Esophagus squamous epithelium (tissue), 5 donors: ENCODE measurements at regions not wholly inside any gene's neighbourhood (a gene's known extent, or its start where the extent isn't known, plus 50 kb on each side); places are given as distances from the start of the nearest gene placed in this dataset.

ENCODE experiments used
- DNase-seq: peaks from one replicate; lab custom pipeline; 2025; lab: John Stamatoyannopoulos, UW
- H3K27ac ChIP-seq, 4 donors: fragments of 200-600 bp; sonication (generic); one replicate each; pipeline ENCODE4 v1.5.1; 2016 to 2019; ENCODE audit warnings: mild to moderate bottlenecking in 1 of 4
- H3K27me3 ChIP-seq, 4 donors: fragments of 200-600 bp; sonication (generic); 1 replicate in 3 of 4; 2 replicates in 1 of 4; pipeline versions ENCODE4 v1.5.1 to v1.6.0; 2017 to 2021; ENCODE audit warnings: antibody characterized with exemption in 1 of 4
- H3K36me3 ChIP-seq, 3 donors: fragments of 200-600 bp; sonication (generic); one replicate each; pipeline ENCODE4 v1.5.1; 2016 to 2019
- H3K4me1 ChIP-seq, 3 donors: fragments of 200-600 bp; sonication (generic); one replicate each; pipeline ENCODE4 v1.5.1; 2017 to 2019
- H3K4me3 ChIP-seq, 4 donors: fragments of 200-600 bp; sonication (generic); 1 replicate in 3 of 4; 2 replicates in 1 of 4; pipeline ENCODE4 v1.5.1; 2016 to 2019; ENCODE audit warnings: mild to moderate bottlenecking in 2 of 4, moderate library complexity in 1 of 4
- H3K9me3 ChIP-seq, 3 donors: fragments of 200-600 bp; sonication (generic); one replicate each; pipeline ENCODE4 v1.5.1; 2016 to 2019
- POLR2A ChIP-seq, 4 donors: fragments of 450-650 bp; IDR thresholded peaks; one replicate each; pipeline ENCODE4 v1.6.1; 2017; ENCODE audit warnings: antibody characterized with exemption in 4 of 4, mild to moderate bottlenecking in 4 of 4, moderate library complexity in 3 of 4
- WGBS, 2 donors: methylation state at CpG; one replicate each; pipeline ENCODE4 v1.1.5; 2018; 5-methylcytosine and 5-hydroxymethylcytosine counted together
- intact Hi-C: fragments of 100-400 bp; cut with DNase I; formaldehyde crosslinking; loops from one replicate; pipeline ENCODE4 v1.15.0; 2022
- TF ChIP-seq, protein P1 (sequence below), 6 experiments: fragments of 450-650 bp in 4 of 6; fragments of 200-600 bp in 2 of 6; sonication (generic) in 2 of 6; IDR thresholded peaks; one replicate each; pipeline ENCODE4 v1.5.1; 2016 to 2019; ENCODE audit warnings: antibody characterized with exemption in 6 of 6, mild to moderate bottlenecking in 4 of 6, moderate library complexity in 4 of 6
- donor health status: DM: yes; HTN: yes; CAD: no.

GRCh38 chr12:74689929-74690328 lies 152.3 kb downstream of the ATXN7L3B start:
- no peak overlapping the region for H3K4me3 ChIP-seq
- H3K36me3 ChIP-seq: no peaks in the 10 kb centered on the region
- H3K27me3 ChIP-seq: no peaks in the 10 kb centered on the region
- no peaks in the 10 kb centered on the region for H3K9me3 ChIP-seq
- no peak for DNase-seq
- H3K4me1 ChIP-seq: no peaks in the 10 kb centered on the region
- intact Hi-C loops: no loop called here
- TF ChIP-seq, protein P1, sequence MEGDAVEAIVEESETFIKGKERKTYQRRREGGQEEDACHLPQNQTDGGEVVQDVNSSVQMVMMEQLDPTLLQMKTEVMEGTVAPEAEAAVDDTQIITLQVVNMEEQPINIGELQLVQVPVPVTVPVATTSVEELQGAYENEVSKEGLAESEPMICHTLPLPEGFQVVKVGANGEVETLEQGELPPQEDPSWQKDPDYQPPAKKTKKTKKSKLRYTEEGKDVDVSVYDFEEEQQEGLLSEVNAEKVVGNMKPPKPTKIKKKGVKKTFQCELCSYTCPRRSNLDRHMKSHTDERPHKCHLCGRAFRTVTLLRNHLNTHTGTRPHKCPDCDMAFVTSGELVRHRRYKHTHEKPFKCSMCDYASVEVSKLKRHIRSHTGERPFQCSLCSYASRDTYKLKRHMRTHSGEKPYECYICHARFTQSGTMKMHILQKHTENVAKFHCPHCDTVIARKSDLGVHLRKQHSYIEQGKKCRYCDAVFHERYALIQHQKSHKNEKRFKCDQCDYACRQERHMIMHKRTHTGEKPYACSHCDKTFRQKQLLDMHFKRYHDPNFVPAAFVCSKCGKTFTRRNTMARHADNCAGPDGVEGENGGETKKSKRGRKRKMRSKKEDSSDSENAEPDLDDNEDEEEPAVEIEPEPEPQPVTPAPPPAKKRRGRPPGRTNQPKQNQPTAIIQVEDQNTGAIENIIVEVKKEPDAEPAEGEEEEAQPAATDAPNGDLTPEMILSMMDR (IDR thresholded peaks at IDR 0.05): no peak
- TF ChIP-seq POLR2A (IDR thresholded peaks at IDR 0.05): no peak
- no peak overlapping the region for H3K27ac ChIP-seq
- 71 to 75% methylated on average over 2 of the region's 2 CpGs for WGBS, 2 donors

DNA sequence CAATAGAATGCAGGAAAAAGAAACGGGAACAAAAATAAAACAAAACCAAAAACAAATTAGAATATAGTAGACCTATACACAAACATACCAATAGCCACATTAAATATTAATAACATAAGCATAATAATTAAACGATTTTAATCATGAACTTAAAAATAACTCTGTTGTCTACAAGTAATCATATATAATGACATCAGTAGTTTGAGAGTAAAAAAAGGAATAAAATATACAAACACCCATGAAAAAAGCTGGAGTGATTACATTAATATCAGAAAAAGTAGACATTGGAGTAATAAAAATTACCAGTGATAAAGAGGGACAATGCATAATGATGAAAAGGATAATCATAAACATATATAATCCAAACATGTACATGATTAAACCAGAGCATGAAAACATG lies 181.8 kb downstream of the ATXN7L3B start:
- no peaks in the 10 kb centered on the region for H3K4me1 ChIP-seq
- H3K4me3 ChIP-seq: no peak overlapping the region
- DNase-seq: no peak
- H3K36me3 ChIP-seq: no peaks in the 10 kb centered on the region
- WGBS, 2 donors: 65 to 77% methylated on average over 2 of the region's 2 CpGs
- no peaks in the 10 kb centered on the region for H3K27me3 ChIP-seq
- TF ChIP-seq, protein P1 (IDR thresholded peaks at IDR 0.05): no peak
- no peak for TF ChIP-seq POLR2A (IDR thresholded peaks at IDR 0.05)
- H3K27ac ChIP-seq: no peak overlapping the region
- intact Hi-C loops: no loop called here
- H3K9me3 ChIP-seq: no peaks in the 10 kb centered on the region

DNA sequence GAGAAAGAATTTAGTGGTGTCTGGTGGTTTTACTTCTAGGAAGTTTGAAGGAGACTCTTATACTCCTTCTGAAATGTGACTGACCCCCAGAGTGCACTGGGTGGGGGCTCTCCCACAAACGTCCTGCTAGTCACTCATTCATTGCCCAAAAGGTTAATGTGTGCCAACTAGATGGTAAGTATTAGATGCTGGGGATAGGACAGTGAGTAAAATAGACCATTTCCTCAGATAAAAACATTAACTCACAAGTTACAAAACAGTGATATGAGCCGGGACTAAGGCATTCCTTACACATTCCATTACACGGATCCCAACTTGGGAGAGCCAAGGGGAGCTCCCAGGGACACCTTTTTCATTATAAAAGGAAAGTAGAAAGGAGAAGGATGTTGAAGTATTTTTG lies 185.1 kb downstream of the ATXN7L3B start:
- TF ChIP-seq POLR2A (IDR thresholded peaks at IDR 0.05): no peak
- TF ChIP-seq, protein P1 (IDR thresholded peaks at IDR 0.05): no peak
- intact Hi-C loops: no loop called here
- no peak for DNase-seq
- Histone ChIP-seq H3K27ac (no peak overlapping the region), H3K4me1 (no peaks in the 10 kb centered on the region), H3K27me3 (no peaks in the 10 kb centered on the region), H3K9me3 (no peaks in the 10 kb centered on the region), H3K36me3 (no peaks in the 10 kb centered on the region), H3K4me3 (no peak overlapping the region)
- 31 to 37% methylated on average over 3 of the region's 3 CpGs for WGBS, 2 donors

- WGBS, 2 donors: 79 to 90% methylated on average over 1 of the region's 1 CpG
Observed at GRCh38 chr12:74725154-74725553, 187.5 kb downstream of the ATXN7L3B start.

DNA sequence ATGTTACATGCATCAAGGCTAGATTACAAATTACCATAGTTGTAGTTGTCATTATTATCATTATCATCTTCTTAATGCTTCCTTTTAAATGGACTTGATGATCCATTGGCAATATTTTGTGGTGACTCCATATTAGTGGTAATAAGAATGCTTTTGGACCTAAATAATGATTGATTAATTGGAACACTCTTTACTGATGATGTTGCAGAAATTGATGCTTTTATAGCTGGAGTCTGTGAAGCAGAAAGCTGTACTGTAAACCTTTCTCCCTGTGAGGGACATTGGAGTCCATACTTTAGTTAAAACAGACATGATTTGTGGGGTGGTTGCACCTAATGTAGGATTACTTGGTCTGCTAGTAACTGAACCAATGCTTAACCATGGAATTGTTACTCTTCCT lies 190.4 kb downstream of the ATXN7L3B start:
- TF ChIP-seq, protein P1 (IDR thresholded peaks at IDR 0.05): no peak
- TF ChIP-seq POLR2A (IDR thresholded peaks at IDR 0.05): no peak
- H3K36me3 ChIP-seq: no peaks in the 10 kb centered on the region
- no peaks in the 10 kb centered on the region for H3K4me1 ChIP-seq
- DNase-seq: no peak
- intact Hi-C loops: no loop called here
- H3K27me3 ChIP-seq: no peaks in the 10 kb centered on the region
- no peak overlapping the region for H3K27ac ChIP-seq
- no peak overlapping the region for H3K4me3 ChIP-seq
- no peaks in the 10 kb centered on the region for H3K9me3 ChIP-seq

More at GRCh38 chr12:74725154-74725553, 187.5 kb downstream of the ATXN7L3B start:
- no peaks in the 10 kb centered on the region for H3K4me1 ChIP-seq
- intact Hi-C loops: no loop called here
- no peak for TF ChIP-seq POLR2A (IDR thresholded peaks at IDR 0.05)
- TF ChIP-seq, protein P1 (IDR thresholded peaks at IDR 0.05): no peak
- H3K27ac ChIP-seq: no peak overlapping the region
- no peak overlapping the region for H3K4me3 ChIP-seq
- no peaks in the 10 kb centered on the region for H3K36me3 ChIP-seq
- no peaks in the 10 kb centered on the region for H3K9me3 ChIP-seq
- no peak for DNase-seq
- no peaks in the 10 kb centered on the region for H3K27me3 ChIP-seq
